GM21737 (cell line): ENCODE measurements at regions not wholly inside any gene's neighbourhood (a gene's known extent, or its start where the extent isn't known, plus 50 kb on each side); places are given as distances from the start of the nearest gene placed in this dataset.

Experiments
- ATAC-seq: cut with Tn5 transposase; IDR thresholded peaks from one replicate; pipeline ENCODE4 v1.9.1; 2021; ENCODE audit warnings: mild to moderate bottlenecking, moderate library complexity; ENCODE audit not compliant: unreplicated experiment

DNA sequence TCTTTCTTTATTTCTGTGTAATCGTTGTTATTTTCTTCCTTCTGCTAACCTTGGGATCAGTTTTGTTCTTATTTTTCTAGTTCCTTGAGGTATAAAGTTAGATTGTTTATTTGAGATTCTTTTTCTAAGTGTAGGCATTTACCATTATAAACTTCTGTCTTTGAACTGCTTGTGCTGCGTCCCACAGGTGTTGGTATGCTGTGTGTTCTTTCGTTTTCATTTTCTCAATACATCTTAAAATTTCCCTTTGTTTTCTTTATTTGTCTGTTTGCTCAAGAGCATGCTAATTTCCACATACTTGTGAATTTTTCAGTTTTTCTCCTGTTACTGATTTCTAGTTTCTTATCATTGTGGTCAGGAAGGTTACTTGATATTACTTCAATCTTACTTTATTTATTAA, 873.8 kb upstream of the GCFC2 start:
- no peak for ATAC-seq

DNA sequence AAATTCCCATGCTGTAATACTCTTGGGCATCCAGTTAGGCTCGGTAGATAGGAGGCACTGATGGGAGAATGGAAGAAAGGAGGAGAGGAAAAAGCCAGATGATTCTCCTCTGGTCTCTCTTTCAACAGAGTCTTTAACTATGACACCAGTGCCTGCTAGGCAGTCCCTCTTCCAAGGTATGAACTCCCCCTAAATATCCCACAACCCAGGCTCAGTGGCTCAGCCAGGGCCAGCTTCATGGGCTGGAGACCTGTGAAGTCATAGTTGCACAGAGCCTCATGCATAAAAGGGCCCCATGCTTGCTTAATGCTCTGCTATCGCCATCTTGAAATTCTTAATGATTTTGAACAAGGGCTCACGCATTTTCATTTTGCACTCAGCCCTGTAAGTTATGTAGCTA, 869.2 kb upstream of the GCFC2 start:
- ATAC-seq, result no peak

DNA sequence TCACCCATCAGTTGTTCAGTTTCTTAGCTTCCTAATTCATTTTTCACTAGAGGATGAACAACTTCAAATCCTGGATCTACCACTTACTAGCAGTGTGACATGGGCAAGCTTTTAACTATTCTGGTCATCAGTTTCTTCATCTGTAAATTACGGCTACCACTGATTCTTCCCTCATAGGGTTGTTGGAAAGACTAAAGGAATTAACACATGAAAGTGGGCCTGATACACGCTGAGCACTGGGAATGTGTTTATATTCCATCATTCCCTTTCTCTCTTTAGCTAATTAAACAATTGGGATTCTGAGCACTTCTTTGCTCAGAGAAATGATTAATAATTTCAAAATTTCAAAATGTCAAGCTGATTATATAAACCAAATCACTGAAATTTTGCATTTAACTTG, 862.3 kb upstream of the GCFC2 start:
- ATAC-seq, result no peak

DNA sequence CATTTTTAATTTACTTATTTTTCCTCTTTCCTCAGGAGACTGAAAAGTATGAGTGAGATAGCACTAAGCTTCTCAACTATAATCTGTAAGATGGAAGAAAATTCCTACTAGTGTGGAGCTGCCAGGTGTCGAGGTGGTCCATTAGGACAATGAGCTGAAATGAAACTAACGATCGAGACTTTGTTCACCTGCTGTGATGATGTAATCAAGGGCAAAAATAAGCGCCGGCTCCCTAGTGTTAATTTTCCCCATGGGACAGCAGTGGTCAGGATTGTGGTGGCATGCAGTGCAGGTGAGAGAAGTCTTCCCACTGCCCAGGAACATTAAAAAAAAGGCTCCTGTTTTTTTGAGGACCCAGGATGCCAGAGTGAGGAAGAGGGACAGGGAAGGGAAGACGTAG, 859.1 kb upstream of the GCFC2 start:
- ATAC-seq, result no peak

DNA sequence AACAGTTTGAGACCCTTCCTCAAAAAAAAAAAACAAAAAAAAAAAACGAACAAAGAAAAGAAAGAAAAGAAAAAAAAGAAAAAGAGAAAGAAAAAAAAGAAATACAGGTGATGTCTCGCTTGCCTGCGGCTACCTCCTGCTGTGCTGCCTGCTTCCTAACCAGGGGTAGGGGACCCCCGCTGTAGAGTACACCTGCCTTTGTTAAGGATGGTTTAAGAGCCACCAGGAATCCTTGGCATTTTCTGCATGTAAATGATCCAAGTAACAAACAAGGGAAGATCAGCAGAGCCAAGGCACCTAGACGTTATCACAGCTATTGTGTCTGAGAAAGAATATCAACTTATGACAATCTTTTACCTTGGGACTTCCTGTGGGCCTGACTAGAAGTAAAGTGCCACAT, 856.8 kb upstream of the GCFC2 start:
- ATAC-seq, result no peak

DNA sequence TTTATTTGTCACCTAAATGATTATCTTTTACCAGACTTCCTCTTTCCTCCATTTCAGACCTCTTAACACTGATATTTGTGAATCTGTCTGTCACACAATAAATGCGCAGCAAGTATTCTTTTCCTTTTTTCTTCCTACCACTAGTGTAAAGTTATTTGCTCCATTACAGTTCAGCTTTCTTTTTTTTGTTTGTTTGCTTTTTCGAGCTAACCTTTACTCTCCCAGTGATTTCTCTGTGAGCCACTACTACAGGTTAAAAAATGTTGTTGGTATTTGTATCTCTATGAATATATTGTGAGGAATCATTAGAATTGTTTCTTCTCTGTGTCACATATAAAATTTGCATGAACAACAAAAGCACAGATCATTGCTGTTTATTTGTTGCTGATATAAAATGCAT, 854.0 kb upstream of the GCFC2 start:
- no peak for ATAC-seq

DNA sequence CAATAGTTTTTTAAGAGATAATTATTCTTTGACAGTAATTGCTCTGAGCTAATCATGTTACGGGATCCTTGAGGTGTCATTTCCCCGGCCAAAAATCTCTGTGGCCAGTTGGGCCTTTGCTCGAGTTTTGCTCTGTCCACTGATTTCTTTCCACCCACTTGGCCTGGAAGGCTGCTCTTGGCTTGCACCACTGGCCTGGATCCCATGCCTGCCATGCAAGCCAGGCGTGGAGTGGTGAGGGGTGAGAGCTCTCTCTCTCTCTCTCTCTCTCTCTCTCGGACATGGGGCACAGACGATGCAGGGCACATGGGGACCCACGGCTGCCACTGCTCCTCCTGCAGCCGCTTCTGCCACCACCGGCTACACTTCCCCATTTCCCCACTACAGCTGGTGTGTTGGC, 853.0 kb upstream of the GCFC2 start:
- no peak for ATAC-seq

DNA sequence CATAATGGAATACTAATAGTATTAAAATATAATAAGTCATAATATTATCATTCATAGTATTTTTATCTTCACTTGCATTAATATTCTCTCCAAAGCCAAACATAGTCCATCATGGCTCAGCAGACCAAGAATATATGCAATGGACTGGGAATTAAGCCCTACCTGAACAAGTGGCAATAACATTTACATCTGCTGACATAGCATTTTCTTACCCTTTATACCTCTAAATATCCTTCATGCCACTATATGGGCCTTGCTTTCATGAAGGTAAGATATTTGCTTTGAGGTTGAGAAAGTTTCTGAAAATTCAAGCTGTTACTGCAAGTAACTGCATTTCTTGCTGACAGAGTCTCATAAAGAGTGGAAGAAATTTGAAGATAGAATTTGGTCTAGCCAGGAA, 847.4 kb upstream of the GCFC2 start:
- ATAC-seq, result no peak

DNA sequence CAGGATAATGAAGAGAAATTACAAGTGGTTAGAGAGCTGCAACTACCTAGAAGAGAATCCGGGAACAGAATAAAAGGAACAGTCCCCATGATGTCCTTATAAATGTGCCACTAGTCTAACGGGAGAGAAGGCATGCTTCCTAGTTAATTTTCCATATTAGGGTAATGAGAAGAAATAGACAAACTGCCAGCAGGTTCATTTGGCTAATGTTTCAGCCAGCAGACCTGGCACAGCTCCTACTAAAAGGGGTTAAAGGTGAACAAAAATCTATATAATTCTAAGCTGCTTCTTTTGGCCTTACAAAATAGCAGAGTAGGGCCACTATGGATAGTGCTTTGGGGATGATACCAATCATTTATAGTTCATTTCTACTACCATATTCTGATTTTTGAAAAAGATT, 845.3 kb upstream of the GCFC2 start:
- no peak for ATAC-seq

DNA sequence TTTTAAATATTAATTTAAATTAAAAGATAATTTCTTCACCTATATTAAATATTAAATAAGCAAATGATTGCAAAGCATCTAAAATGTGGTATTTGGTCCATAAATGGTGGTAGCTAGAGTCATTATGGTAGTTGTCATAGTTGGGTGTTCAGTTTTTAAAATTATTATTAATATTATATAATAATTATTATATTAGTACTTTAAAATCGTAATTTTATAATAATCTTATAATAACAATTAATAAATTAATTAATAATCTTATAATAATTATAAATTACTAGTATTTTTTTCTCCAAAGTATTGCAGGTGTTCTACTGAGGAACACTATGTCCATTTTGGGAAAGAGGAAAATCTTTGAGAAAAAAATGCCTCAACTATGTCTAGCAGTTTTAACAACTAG, 835.5 kb upstream of the GCFC2 start:
- ATAC-seq, result no peak

DNA sequence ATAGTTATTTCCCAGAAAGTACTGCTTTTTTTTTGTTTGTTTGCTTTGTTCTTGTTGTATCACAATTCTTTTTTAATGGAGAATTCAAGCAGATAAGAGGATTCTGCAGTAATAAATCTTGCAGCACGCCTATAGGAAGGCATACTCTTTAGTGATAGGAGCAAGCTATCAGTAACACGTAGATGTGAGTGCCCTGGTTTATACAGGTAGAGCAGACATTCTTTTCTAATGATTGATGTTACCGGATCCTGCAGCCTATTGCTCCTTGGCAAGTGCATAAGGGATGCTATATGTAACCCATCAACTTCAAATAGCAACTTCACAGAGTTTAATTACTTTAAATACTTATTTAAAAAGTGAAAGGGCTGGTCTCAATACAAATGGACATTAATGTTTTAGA, 834.2 kb upstream of the GCFC2 start:
- no peak for ATAC-seq

DNA sequence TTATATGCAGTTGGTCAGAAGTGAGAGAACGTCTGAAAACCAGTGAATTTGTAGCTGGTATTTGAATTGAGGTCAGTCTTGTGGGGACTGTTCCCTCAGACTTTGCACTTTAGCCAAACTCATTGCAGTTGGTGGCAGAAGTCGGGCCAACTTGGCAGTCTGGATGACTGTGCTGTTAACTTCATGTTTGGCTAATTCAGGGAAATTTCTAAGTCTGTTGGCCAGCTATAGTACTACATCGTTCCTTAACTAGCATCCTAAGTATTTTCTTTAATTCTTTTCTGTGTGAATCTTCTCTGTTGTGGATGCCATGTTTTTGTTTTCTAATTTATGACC, 806.8 kb upstream of the GCFC2 start:
- no peak for ATAC-seq

DNA sequence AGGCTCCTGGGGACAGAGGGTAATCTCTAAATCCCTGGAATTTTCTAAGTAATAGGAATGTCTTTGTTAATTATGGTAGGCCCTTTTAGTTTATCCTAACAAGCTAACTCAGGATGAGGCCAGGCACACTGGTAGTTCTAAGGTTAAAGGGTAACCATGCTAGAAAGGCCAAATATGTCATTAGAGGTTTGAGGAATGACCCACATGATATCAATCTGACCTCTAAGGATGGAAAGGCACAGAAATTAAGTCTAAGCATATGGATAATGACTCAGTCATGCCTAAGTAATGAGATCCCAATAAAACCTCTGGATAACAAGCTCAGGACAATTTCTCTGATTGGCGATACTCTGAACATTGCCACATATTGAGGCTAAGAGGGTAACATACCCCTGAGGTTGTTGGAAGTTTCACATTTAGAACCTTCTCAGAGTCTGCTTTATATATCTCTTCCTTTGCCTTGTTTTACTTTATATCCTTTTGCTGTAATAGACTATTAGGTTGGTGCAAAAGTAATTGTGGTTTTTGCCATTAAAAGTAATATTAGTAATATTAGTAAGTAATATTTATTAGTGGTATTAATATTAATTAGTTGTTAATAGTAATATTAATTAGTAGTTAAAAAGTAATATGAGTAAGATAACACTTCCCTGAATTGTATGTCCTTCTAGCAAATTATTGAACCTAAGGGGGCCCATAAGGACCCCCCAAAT, 806.3 kb upstream of the GCFC2 start:
- ATAC-seq, result no peak

DNA sequence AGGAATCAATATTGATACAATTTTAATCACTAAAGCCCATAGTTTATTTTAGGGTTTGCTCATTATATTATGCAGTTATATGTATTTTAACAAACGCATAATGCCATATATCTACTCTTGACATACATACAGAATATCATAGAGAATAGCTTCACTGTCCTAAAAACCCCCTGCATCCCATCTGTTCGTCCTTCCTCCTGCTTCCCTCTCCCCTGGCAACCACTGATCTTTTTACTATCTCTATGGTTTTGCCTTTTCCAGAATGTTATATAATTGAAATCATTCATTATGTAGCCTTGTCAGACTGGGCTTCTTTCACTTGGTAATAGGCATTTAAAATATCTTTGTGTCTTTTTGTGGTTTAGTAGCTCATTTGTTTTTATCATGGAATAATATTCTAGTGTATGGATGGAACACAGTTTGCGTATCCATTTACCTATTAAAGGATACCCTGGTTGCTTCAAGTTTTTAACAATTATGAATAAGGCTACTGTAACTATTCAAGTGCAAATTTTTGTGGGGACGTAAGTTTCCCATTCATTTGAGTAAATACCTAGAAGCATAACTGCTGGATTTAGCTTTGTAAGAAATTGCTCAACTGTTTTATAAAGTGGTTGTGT, 801.6 kb upstream of the GCFC2 start:
- no peak for ATAC-seq

DNA sequence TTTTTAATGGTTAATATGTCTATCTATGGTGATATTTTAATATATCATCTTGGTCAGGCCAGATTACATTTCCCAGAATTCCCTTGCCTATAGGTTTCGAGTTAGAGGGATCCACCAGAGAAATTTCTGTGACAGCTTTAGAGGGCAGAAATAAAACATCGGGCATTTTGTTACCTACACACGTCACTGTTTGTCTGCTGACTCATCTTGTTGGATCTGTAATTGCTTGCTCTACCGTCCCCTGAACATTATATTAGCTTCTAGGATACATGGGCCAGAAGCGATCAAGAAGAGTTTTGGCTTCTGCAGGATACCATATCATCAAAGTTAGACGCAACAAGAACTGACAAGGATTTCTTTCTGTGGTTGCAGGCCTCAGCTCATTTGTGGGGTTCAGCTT, 795.8 kb upstream of the GCFC2 start:
- ATAC-seq, result no peak

DNA sequence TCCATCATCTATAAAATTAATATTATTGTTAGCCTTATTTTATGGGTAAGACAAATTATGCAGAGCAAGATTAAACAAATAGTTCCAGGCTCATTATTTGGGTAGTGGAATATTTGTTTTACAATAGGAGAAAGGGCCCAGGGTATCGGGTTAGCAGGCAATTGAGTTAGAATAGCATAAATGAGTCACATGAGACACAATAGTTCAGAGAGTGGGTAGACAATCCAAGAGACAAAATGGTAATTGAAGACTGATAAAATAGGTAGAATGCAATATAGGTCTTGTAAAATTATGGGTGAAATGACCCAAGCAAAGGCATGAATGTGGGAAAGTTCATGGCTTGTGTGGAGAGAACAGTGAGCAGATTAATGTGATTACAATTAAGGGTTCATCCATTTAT, 790.9 kb upstream of the GCFC2 start:
- no peak for ATAC-seq

DNA sequence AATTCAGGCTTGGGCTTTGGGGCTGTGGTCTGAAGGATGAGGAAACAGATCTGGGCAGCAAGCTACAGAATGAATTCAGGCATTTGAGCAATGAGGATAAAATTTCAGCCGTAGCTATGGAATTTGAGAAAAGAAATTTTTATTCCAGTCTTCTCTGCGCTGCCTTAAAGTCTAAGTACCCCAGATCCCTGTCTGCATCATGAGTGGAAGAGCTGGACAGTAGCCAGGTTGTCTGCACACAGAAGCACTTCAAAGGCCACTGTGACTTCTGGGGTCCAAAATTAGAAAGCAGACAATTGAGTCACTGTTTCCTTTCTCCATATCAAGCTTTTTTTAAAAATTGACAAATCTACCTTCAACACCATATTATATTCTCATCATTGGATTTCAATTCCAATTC, 787.6 kb upstream of the GCFC2 start:
- no peak for ATAC-seq

DNA sequence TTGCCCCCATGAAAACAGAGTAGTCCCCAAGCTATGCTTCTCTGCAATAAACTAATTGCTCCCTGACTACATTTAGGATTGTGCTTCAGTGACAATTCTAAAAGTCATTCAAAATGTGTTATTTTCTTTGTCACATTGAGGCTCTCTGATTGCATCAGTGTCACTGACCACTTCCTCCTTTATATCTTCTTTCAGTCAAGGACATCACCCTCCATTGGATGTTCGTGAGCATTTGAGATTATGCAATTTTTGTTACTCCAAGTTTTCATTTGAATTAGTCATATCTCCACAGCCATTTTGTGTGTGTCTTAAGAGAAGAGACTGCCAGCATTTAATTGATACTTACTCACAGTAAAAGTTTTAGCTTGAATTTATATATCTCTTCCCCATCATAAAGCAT, 780.8 kb upstream of the GCFC2 start:
- ATAC-seq, result no peak

DNA sequence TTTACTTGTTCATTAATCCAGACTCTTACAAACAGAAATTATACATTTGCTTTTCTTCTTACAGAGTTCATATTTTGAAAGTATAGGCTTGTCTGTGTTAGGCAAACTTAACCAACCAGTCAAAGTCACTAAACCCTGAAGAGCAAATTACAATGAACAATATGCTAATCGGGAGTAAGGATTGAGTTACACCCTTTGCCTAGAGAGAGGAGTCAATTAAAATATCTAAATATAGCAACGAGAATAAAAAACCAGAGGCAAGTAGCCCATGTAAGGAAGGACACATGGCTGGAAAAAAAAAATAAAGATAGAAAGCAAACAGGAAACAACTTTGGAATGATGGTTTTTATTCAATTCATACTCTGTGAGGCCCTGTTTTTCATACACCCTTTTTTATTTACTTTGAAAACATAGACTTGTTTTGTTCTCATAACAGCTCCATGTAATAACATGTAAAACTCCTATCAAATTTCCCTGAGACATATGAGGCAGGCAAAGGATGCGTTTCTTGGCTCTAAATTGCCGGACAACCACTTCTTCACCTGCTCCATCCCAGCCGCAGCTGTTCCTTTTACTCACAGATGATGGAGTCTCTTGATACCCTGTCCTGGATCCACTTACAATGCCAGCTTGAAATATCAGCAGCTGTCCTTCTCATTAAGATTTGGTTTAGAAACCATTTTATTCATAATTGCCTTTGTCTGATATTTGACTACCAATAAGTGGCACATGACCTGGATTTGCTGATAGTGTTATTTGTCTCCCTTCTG, 767.7 kb upstream of the GCFC2 start:
- no peak for ATAC-seq

DNA sequence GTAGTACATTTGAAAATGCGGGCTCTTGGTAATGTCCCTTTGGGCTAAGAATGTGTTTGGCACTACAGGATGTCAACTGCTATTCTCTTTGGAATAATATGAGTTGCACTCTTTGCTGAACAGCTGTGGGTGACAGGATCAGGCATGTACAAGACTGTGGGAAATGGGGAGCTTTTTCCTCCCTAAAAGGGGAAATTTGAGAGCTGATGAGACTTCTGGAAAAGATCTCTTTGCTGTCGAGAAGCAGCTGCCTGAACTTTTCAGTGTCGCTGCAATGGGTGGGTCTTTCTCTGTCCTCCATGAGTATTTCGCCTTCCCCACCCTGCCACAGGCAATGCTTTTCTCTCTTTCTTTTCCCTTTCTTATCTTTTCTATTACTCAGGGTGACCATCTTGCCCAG, 762.2 kb upstream of the GCFC2 start:
- no peak for ATAC-seq

DNA sequence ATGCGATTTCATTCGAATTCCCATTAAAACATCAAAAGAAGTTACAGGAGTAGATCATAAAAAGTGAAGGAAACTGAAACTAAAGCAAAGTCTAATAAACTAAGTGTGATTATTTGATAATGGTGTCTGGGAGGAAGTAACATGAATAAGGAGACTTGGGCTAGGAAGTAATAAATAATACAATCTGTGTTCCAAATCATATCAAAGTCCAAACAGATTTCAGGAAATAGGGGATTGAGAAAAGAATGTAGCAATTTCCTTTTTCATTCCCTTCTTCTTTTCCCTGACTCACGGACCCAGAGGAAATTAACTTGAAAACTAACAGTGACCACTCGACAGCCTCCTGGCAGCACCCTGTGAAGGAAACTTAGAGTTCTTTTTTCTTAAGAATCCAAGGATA, 758.4 kb upstream of the GCFC2 start:
- ATAC-seq, result no peak

DNA sequence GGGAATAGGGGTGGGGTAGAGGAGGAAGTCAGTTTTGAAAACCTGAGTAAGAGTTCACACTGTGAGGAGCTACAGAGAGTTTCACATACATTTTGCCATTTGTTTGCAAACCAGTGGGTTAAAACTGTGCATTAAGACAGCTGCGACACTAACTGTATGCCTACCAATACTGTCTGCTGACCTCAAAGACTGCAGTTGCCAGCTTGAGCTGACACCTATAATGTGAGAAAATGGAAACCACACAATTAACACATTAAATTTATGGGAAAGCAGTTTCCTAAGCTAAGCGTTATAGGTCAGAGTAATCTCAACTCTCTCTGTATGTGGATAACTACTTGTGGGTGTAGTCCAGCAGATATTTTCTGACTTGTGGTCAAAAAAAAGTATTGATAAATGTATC, 756.6 kb upstream of the GCFC2 start:
- ATAC-seq, result no peak

DNA sequence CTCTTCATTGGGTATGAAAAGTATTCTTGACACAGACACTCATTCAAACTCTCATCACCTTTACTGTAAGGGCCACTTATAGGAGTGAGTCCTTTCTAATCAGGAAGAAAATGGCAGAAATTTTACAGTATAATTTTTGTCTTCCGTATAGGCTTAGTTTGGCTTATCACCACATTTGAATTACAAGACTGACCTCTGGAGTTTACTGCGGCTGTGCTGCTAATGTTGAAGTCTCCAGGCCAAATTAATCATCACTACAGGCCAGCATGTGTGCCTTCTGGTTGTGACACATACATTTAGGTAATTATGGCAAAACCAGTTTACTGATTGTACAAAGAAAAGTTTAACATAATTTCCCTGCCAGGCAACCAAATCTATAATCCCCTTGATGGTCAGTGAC, 753.6 kb upstream of the GCFC2 start:
- ATAC-seq, result no peak
